ENCODE measurements at regions not wholly inside any gene's neighbourhood (a gene's known extent, or its start where the extent isn't known, plus 50 kb on each side); places are given as distances from the start of the nearest gene placed in this dataset.

GRCh38 chr18:61989138-61989537, 96.3 kb upstream of the RNF152 start:
- intact Hi-C loops (cut with DNase I), result no loop called here

GRCh38 chr18:61988100-61988499, 95.3 kb upstream of the RNF152 start:
- no peak for DNase-seq
- intact Hi-C loops (cut with DNase I), result no loop called here

More at GRCh38 chr18:61989138-61989537, 96.3 kb upstream of the RNF152 start:
- no peak for DNase-seq

GRCh38 chr18:61985681-61986080, 92.9 kb upstream of the RNF152 start:
- no peak for DNase-seq
- intact Hi-C loops (cut with DNase I), result no loop called here

- intact Hi-C loops (cut with DNase I), result no loop called here
- DNase-seq, result no peak
Measured at GRCh38 chr18:61984349-61984748, 91.5 kb upstream of the RNF152 start.

- DNase-seq, result no peak
- intact Hi-C loops (cut with DNase I), result no loop called here
Measured at GRCh38 chr18:61982475-61982874, 89.7 kb upstream of the RNF152 start.

GRCh38 chr18:61980355-61980754, 87.5 kb upstream of the RNF152 start:
- DNase-seq, result no peak
- intact Hi-C loops (cut with DNase I), result no loop called here

GRCh38 chr18:61975526-61976326, 82.9 kb upstream of the RNF152 start:
- no peak for DNase-seq
- intact Hi-C loops (cut with DNase I), result no loop called here

- DNase-seq, result no peak
- intact Hi-C loops (cut with DNase I), result no loop called here
Measured at GRCh38 chr18:61973273-61974115, 80.7 kb upstream of the RNF152 start.

- intact Hi-C loops (cut with DNase I), result no loop called here
- DNase-seq, result no peak
Measured at GRCh38 chr18:61972389-61973264, 79.8 kb upstream of the RNF152 start.

GRCh38 chr18:61967252-61967891, 74.6 kb upstream of the RNF152 start:
- peak in 1 of 10 donors; percentile 61 for DNase-seq
- intact Hi-C loops (cut with DNase I), result no loop called here

- intact Hi-C loops (cut with DNase I), result no loop called here
- DNase-seq, result no peak
Measured at GRCh38 chr18:61965311-61965710, 72.5 kb upstream of the RNF152 start.

- intact Hi-C loops (cut with DNase I), result no loop called here
- DNase-seq, result no peak
Measured at GRCh38 chr18:61964616-61965015, 71.8 kb upstream of the RNF152 start.

GRCh38 chr18:61963705-61964104, 70.9 kb upstream of the RNF152 start:
- intact Hi-C loops (cut with DNase I), result no loop called here
- no peak for DNase-seq

GRCh38 chr18:61957801-61958516, 65.2 kb upstream of the RNF152 start:
- intact Hi-C loops (cut with DNase I), result no loop called here
- no peak for DNase-seq

GRCh38 chr18:61955644-61956043, 62.8 kb upstream of the RNF152 start:
- intact Hi-C loops (cut with DNase I), result no loop called here
- no peak for DNase-seq

GRCh38 chr18:61954096-61954746, 61.4 kb upstream of the RNF152 start:
- intact Hi-C loops (cut with DNase I), result no loop called here
- no peak for DNase-seq

GRCh38 chr18:61953641-61954040, 60.8 kb upstream of the RNF152 start:
- DNase-seq, result no peak
- intact Hi-C loops (cut with DNase I), result no loop called here

- intact Hi-C loops (cut with DNase I), result no loop called here
- no peak for DNase-seq
Measured at GRCh38 chr18:61953161-61953560, 60.4 kb upstream of the RNF152 start.

GRCh38 chr18:61951396-61951795, 58.6 kb upstream of the RNF152 start:
- intact Hi-C loops (cut with DNase I), result no loop called here
- DNase-seq, result no peak
